PC-3 (cell line): ENCODE measurements at regions not wholly inside any gene's neighbourhood (a gene's known extent, or its start where the extent isn't known, plus 50 kb on each side); places are given as distances from the start of the nearest gene placed in this dataset.

Experiments used
- ATAC-seq: fragments of 200-7000 bp; cut with Tn5 transposase; 2 replicates; pipeline ENCODE4 v1.9.1; 2020; ENCODE audit warnings: mild to moderate bottlenecking, moderate library complexity
- BruUV-seq: library from RNA; stranded (reverse); fragments of 400-500 nt; replicated peaks from 2 replicates; lab custom pipeline; 2021; lab: Mats Ljungman, UMichigan
- CTCF ChIA-PET: fragments of 300-600 bp; sonication (Branson Sonifier 250); formaldehyde crosslinking; loops from one replicate; lab custom pipeline; 2022; ENCODE audit warnings: antibody characterized with exemption; lab: Charles Lee
- POLR2A ChIA-PET: fragments of 300-600 bp; sonication (Branson Sonifier 250); formaldehyde crosslinking; loops from one replicate; lab custom pipeline; 2022; ENCODE audit warnings: antibody characterized with exemption; ENCODE audit not compliant: unreplicated experiment; lab: Charles Lee
- DNase-seq: peaks from one replicate; pipeline ENCODE4 v3.0.0-alpha.2; 2015
- H2AFZ ChIP-seq: fragments of 300-600 bp; sonication (generic); 2 replicates; pipeline ENCODE4 v1.6.0; 2016; ENCODE audit warnings: antibody characterized with exemption, low read length
- H3F3A ChIP-seq: fragments of 300-600 bp; sonication (generic); one replicate; pipeline ENCODE4 v1.6.0; 2017; ENCODE audit warnings: antibody characterized with exemption, low read length, control low read depth, mild to moderate bottlenecking; ENCODE audit not compliant: unreplicated experiment
- H3K27ac ChIP-seq: fragments of 300-600 bp; sonication (generic); 2 replicates; pipeline ENCODE4 v1.5.1; 2016; ENCODE audit warnings: mild to moderate bottlenecking, low read length
- H3K27me3 ChIP-seq: fragments of 300-600 bp; sonication (generic); 2 replicates; pipeline ENCODE4 v1.6.1; 2016; ENCODE audit warnings: low read length, mixed read lengths
- H3K36me3 ChIP-seq: fragments of 300-600 bp; sonication (generic); 2 replicates; pipeline ENCODE4 v1.6.1; 2016; ENCODE audit warnings: low read depth, mixed run types, low read length, mixed read lengths
- H3K4me1 ChIP-seq: fragments of 300-600 bp; sonication (generic); 2 replicates; pipeline ENCODE4 v1.5.1; 2016; ENCODE audit warnings: low read length; ENCODE audit not compliant: insufficient read depth
- H3K4me2 ChIP-seq: fragments of 300-600 bp; sonication (generic); 2 replicates; pipeline ENCODE4 v1.6.0; 2016; ENCODE audit warnings: low read length
- H3K4me3 ChIP-seq: fragments of 300-600 bp; sonication (generic); 2 replicates; pipeline ENCODE4 v1.5.1; 2016; ENCODE audit warnings: mild to moderate bottlenecking, low read length, mixed read lengths
- H3K79me2 ChIP-seq: fragments of 300-600 bp; sonication (generic); 2 replicates; pipeline ENCODE4 v1.6.1; 2017; ENCODE audit warnings: low read length, mixed read lengths
- H3K9ac ChIP-seq: fragments of 300-600 bp; sonication (generic); 2 replicates; pipeline ENCODE4 v1.6.0; 2016; ENCODE audit warnings: mild to moderate bottlenecking, low read length
- H3K9me2 ChIP-seq: fragments of 300-600 bp; sonication (generic); replicated peaks from 2 replicates; pipeline ENCODE4 v1.6.1; 2016; ENCODE audit warnings: mixed run types, low read length, mixed read lengths
- H3K9me3 ChIP-seq: fragments of 300-600 bp; sonication (generic); 2 replicates; pipeline ENCODE4 v1.6.1; 2016; ENCODE audit warnings: low read length, mixed read lengths
- H4K20me1 ChIP-seq: fragments of 300-600 bp; sonication (generic); 2 replicates; pipeline ENCODE4 v1.6.1; 2016; ENCODE audit warnings: low read length, mixed read lengths
- EZH2 ChIP-seq: fragments of 300-600 bp; sonication (generic); IDR thresholded peaks from one replicate; pipeline ENCODE4 v1.6.1; 2017; ENCODE audit warnings: antibody characterized with exemption, mild to moderate bottlenecking, low read length; ENCODE audit not compliant: unreplicated experiment
- EZH2phosphoT487 ChIP-seq: fragments of 300-600 bp; sonication (generic); IDR thresholded peaks from 2 replicates; pipeline ENCODE4 v1.6.1; 2018; ENCODE audit warnings: mild to moderate bottlenecking, antibody characterized with exemption, low read length, borderline replicate concordance
- intact Hi-C: fragments of 100-400 bp; cut with micrococcal nuclease; formaldehyde crosslinking; loops from 2 replicates; pipeline ENCODE4 v1.9.0; 2023
- TF ChIP-seq, protein P1 (sequence below): fragments of 300-600 bp; sonication (generic); conservative IDR thresholded peaks from 2 replicates; pipeline ENCODE4 v1.5.1; 2017; ENCODE audit warnings: antibody characterized with exemption, low read depth, mild to moderate bottlenecking, low read length

- Histone ChIP-seq H3F3A (no peaks in the 10 kb centered on the region), H3K9me2 (no peaks in the 10 kb centered on the region), H3K79me2 (no peaks in the 10 kb centered on the region), H3K9ac (no peak overlapping the region), H3K4me2 (no peak overlapping the region), H2AFZ (no peak overlapping the region), H3K4me3 (no peak overlapping the region), H3K9me3 (no peaks in the 10 kb centered on the region), H3K4me1 (peaks cover 4% of the 10 kb centered on the region; the same call in 1 of the 2 replicates), H3K36me3 (no peaks in the 10 kb centered on the region), H3K27ac (no peak overlapping the region), H3K27me3 (no peaks in the 10 kb centered on the region), H4K20me1 (no peaks in the 10 kb centered on the region)
- no peak for ATAC-seq
- POLR2A ChIA-PET: no interaction called here
- TF ChIP-seq, protein P1, sequence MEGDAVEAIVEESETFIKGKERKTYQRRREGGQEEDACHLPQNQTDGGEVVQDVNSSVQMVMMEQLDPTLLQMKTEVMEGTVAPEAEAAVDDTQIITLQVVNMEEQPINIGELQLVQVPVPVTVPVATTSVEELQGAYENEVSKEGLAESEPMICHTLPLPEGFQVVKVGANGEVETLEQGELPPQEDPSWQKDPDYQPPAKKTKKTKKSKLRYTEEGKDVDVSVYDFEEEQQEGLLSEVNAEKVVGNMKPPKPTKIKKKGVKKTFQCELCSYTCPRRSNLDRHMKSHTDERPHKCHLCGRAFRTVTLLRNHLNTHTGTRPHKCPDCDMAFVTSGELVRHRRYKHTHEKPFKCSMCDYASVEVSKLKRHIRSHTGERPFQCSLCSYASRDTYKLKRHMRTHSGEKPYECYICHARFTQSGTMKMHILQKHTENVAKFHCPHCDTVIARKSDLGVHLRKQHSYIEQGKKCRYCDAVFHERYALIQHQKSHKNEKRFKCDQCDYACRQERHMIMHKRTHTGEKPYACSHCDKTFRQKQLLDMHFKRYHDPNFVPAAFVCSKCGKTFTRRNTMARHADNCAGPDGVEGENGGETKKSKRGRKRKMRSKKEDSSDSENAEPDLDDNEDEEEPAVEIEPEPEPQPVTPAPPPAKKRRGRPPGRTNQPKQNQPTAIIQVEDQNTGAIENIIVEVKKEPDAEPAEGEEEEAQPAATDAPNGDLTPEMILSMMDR: no peak
- TF ChIP-seq EZH2 (no peak), EZH2phosphoT487 (no peak)
- DNase-seq: no peak
- no TSS peak for BruUV-seq
- CTCF ChIA-PET: no interaction called here
- intact Hi-C loops: no loop called here
Measured at GRCh38 chrX:110425222-110426154, 66.8 kb downstream of the RTL9 start.

GRCh38 chrX:110426155-110426504 is 67.5 kb downstream of the RTL9 start:
- DNase-seq: no peak
- H3K27me3 ChIP-seq: no peaks in the 10 kb centered on the region
- ChIA-PET CTCF (no interaction called here), POLR2A (no interaction called here)
- ATAC-seq: no peak
- H3K4me1 ChIP-seq: no peaks in the 10 kb centered on the region
- H3K27ac ChIP-seq: no peak overlapping the region
- intact Hi-C loops: no loop called here
- no peaks in the 10 kb centered on the region for H3K79me2 ChIP-seq
- H3K9me2 ChIP-seq: no peaks in the 10 kb centered on the region
- H3K9ac ChIP-seq: no peak overlapping the region
- no peaks in the 10 kb centered on the region for H4K20me1 ChIP-seq
- H2AFZ ChIP-seq: no peak overlapping the region
- no peaks in the 10 kb centered on the region for H3K9me3 ChIP-seq
- H3K4me2 ChIP-seq: no peak overlapping the region
- no TSS peak for BruUV-seq
- H3K4me3 ChIP-seq: no peak overlapping the region
- no peaks in the 10 kb centered on the region for H3F3A ChIP-seq
- no peaks in the 10 kb centered on the region for H3K36me3 ChIP-seq
- TF ChIP-seq EZH2phosphoT487 (no peak), EZH2 (no peak)
- TF ChIP-seq, protein P1: no peak

- CTCF ChIA-PET: no interaction called here
Measured at GRCh38 chrX:110427076-110427475, 68.4 kb downstream of the RTL9 start.

More at GRCh38 chrX:110427076-110427475, 68.4 kb downstream of the RTL9 start:
- H3K27ac ChIP-seq: no peak overlapping the region
- intact Hi-C loops: no loop called here
- H3K9me2 ChIP-seq: no peaks in the 10 kb centered on the region
- POLR2A ChIA-PET: no interaction called here
- H4K20me1 ChIP-seq: no peaks in the 10 kb centered on the region
- DNase-seq: no peak
- BruUV-seq: no TSS peak
- H3F3A ChIP-seq: no peaks in the 10 kb centered on the region
- no peak overlapping the region for H3K9ac ChIP-seq
- H3K27me3 ChIP-seq: no peaks in the 10 kb centered on the region
- H3K4me2 ChIP-seq: no peak overlapping the region
- no peak for ATAC-seq
- no peak overlapping the region for H2AFZ ChIP-seq
- no peaks in the 10 kb centered on the region for H3K79me2 ChIP-seq
- no peaks in the 10 kb centered on the region for H3K9me3 ChIP-seq
- no peaks in the 10 kb centered on the region for H3K36me3 ChIP-seq
- no peak overlapping the region for H3K4me3 ChIP-seq
- TF ChIP-seq EZH2: no peak
- TF ChIP-seq, protein P1: no peak
- no peak for TF ChIP-seq EZH2phosphoT487
- no peaks in the 10 kb centered on the region for H3K4me1 ChIP-seq
